ENCODE measurements at regions not wholly inside any gene's neighbourhood (a gene's known extent, or its start where the extent isn't known, plus 50 kb on each side); places are given as distances from the start of the nearest gene placed in this dataset.

GRCh38 chr14:22429546-22430294, 159.3 kb downstream of the DAD1 start:
- DNase-seq (ENCODE audit: low read depth) = no peak

GRCh38 chr14:22428700-22429291, 160.2 kb downstream of the DAD1 start:
- no peak overlapping the region for H3K4me3 ChIP-seq (ENCODE audit: low read depth, low read length)
- TF ChIP-seq CTCF (IDR thresholded peaks at IDR 0.05; ENCODE audit: control insufficient read depth, extremely low read depth, insufficient read depth) = no peak
- no peak for DNase-seq (ENCODE audit: low read depth)

More at GRCh38 chr14:22429546-22430294, 159.3 kb downstream of the DAD1 start:
- no peak for TF ChIP-seq CTCF (IDR thresholded peaks at IDR 0.05; ENCODE audit: control insufficient read depth, extremely low read depth, insufficient read depth)
- H3K4me3 ChIP-seq (ENCODE audit: low read depth, low read length) = no peak overlapping the region

GRCh38 chr14:22427771-22428231, 161.2 kb downstream of the DAD1 start:
- no peak for DNase-seq (ENCODE audit: low read depth)
- no peak for TF ChIP-seq CTCF (IDR thresholded peaks at IDR 0.05; ENCODE audit: control insufficient read depth, extremely low read depth, insufficient read depth)
- no peak overlapping the region for H3K4me3 ChIP-seq (ENCODE audit: low read depth, low read length)

- H3K4me3 ChIP-seq (ENCODE audit: low read depth, low read length) = no peak overlapping the region
- DNase-seq (ENCODE audit: low read depth) = no peak
Measured at GRCh38 chr14:22426711-22427110, 162.3 kb downstream of the DAD1 start.

GRCh38 chr14:22423958-22424357, 165.1 kb downstream of the DAD1 start:
- TF ChIP-seq CTCF (IDR thresholded peaks at IDR 0.05; ENCODE audit: control insufficient read depth, extremely low read depth, insufficient read depth) = no peak
- H3K4me3 ChIP-seq (ENCODE audit: low read depth, low read length) = no peak overlapping the region
- no peak for DNase-seq (ENCODE audit: low read depth)

More at GRCh38 chr14:22426711-22427110, 162.3 kb downstream of the DAD1 start:
- no peak for TF ChIP-seq CTCF (IDR thresholded peaks at IDR 0.05; ENCODE audit: control insufficient read depth, extremely low read depth, insufficient read depth)

- DNase-seq (ENCODE audit: low read depth) = no peak
- no peak for TF ChIP-seq CTCF (IDR thresholded peaks at IDR 0.05; ENCODE audit: control insufficient read depth, extremely low read depth, insufficient read depth)
- no peak overlapping the region for H3K4me3 ChIP-seq (ENCODE audit: low read depth, low read length)
Measured at GRCh38 chr14:22422238-22422637, 166.8 kb downstream of the DAD1 start.

Measured in LNCaP clone FGC (cell line).